GM21390 (cell line): ENCODE measurements at regions not wholly inside any gene's neighbourhood (a gene's known extent, or its start where the extent isn't known, plus 50 kb on each side); places are given as distances from the start of the nearest gene placed in this dataset.

Source experiments
- ATAC-seq: cut with Tn5 transposase; IDR thresholded peaks from one replicate; pipeline ENCODE4 v1.9.1; 2021; ENCODE audit not compliant: unreplicated experiment

GRCh38 chr9:13053504-13053903, 226.0 kb downstream of the MPDZ start:
- no peak for ATAC-seq

- no peak for ATAC-seq
Observed at GRCh38 chr9:13054389-13054788, 225.1 kb downstream of the MPDZ start.
